A549 (cell line): ENCODE measurements at regions not wholly inside any gene's neighbourhood (a gene's known extent, or its start where the extent isn't known, plus 50 kb on each side); places are given as distances from the start of the nearest gene placed in this dataset.

Experiments used
- ATAC-seq, 2 experiments: fragments of 200-7000 bp in 1 of 2; fragments of >200 bp in 1 of 2; cut with Nextera tagmentation in 1 of 2; cut with Tn5 transposase in 1 of 2; 3 replicates each; pipeline versions ENCODE4 v1.8.0 to v1.9.1; 2018 to 2020; ENCODE audit warnings: mild to moderate bottlenecking in 1 of 2, moderate library complexity in 1 of 2
- CTCF ChIA-PET: fragments of 300-600 bp; sonication (Branson Sonifier 250); formaldehyde crosslinking; extraction: SDS; loops from one replicate; lab custom pipeline; 2021; ENCODE audit warnings: antibody characterized with exemption, inconsistent platforms; lab: Yijun Ruan, JAX
- POLR2A ChIA-PET: fragments of 350-600 bp; formaldehyde crosslinking; extraction: SDS; loops from one replicate; lab custom pipeline; 2021; ENCODE audit warnings: antibody characterized with exemption, inconsistent platforms; lab: Yijun Ruan, JAX
- DNase-seq, 2 experiments: peaks; one replicate each; pipeline versions ENCODE4 v3.0.0 to v3.0.0-alpha.2; 2011 to 2016; ENCODE audit warnings: low read depth in 1 of 2, low spot score in 1 of 2
- FAIRE-seq: peaks from 2 replicates; lab custom pipeline; 2011; peaks lifted over from hg19 to GRCh38; lab: Jason Lieb, UNC
- H3K27ac ChIP-seq, 2 experiments: fragments of >200 bp; sonication (Bioruptor Twin); formaldehyde crosslinking; 3 replicates each; pipeline ENCODE4 v1.5.1; 2016 to 2017
- H3K4me1 ChIP-seq: fragments of >200 bp; sonication (Bioruptor Twin); formaldehyde crosslinking; 3 replicates; pipeline ENCODE4 v1.6.1; 2016
- H3K4me2 ChIP-seq: fragments of >200 bp; sonication (Bioruptor Twin); formaldehyde crosslinking; 3 replicates; pipeline ENCODE4 v1.6.1; 2016
- H3K4me3 ChIP-seq: fragments of >200 bp; sonication (Bioruptor Twin); formaldehyde crosslinking; 3 replicates; pipeline ENCODE4 v1.5.1; 2016
- H3K9me3 ChIP-seq: fragments of >200 bp; sonication (Bioruptor Twin); formaldehyde crosslinking; 3 replicates; pipeline ENCODE4 v1.6.1; 2016
- ATOH8 ChIP-seq: fragments of 250-450 bp; sonication (Bioruptor Pico); IDR thresholded peaks from 2 replicates; pipeline ENCODE4 v1.5.0; 2020; ENCODE audit warnings: low read depth, mild to moderate bottlenecking, moderate library complexity
- BHLHE40 ChIP-seq: IDR thresholded peaks from 2 replicates; pipeline ENCODE4 v1.6.1; 2012; ENCODE audit warnings: low read depth, low read length, inconsistent platforms
- CEBPB ChIP-seq, 2 experiments: fragments of >200 bp in 1 of 2; sonication (Bioruptor Twin) in 1 of 2; formaldehyde crosslinking in 1 of 2; IDR thresholded peaks; 2 replicates each; pipeline ENCODE4 v1.6.1; 2012 to 2016
- CHD2 ChIP-seq: fragments of 150-350 bp; IDR thresholded peaks from 2 replicates; pipeline ENCODE4 v1.6.1; 2014; ENCODE audit warnings: low read length; ENCODE audit not compliant: partially characterized antibody
- ELK1 ChIP-seq: fragments of 150-350 bp; IDR thresholded peaks from 2 replicates; pipeline ENCODE4 v1.6.1; 2014; ENCODE audit warnings: low read depth, mild to moderate bottlenecking, low read length
- EP300 ChIP-seq, 2 experiments: fragments of >200 bp; sonication (Bioruptor Twin); formaldehyde crosslinking; IDR thresholded peaks; 2 replicates in 1 of 2; 3 replicates in 1 of 2; pipeline ENCODE4 v1.6.1; 2016 to 2017
- FOSB ChIP-seq: fragments of 250-450 bp; sonication (Bioruptor Pico); IDR thresholded peaks from 2 replicates; pipeline ENCODE4 v1.5.0; 2020; ENCODE audit warnings: mild to moderate bottlenecking, moderate library complexity
- FOXS1 ChIP-seq: fragments of 250-450 bp; sonication (Bioruptor Pico); IDR thresholded peaks from 2 replicates; pipeline ENCODE4 v1.5.0; 2020; ENCODE audit warnings: mild to moderate bottlenecking, moderate library complexity
- HDAC2 ChIP-seq: fragments of 200-600 bp; sonication (generic); IDR thresholded peaks from 2 replicates; pipeline ENCODE4 v1.6.1; 2016
- JUN ChIP-seq, 2 experiments: fragments of >200 bp; sonication (Bioruptor Twin); formaldehyde crosslinking; IDR thresholded peaks; 2 replicates in 1 of 2; 3 replicates in 1 of 2; pipeline ENCODE4 v1.6.1; 2016 to 2017
- KDM5A ChIP-seq: fragments of 200-600 bp; sonication (generic); IDR thresholded peaks from 2 replicates; pipeline ENCODE4 v1.6.1; 2016; ENCODE audit warnings: antibody characterized with exemption, mild to moderate bottlenecking
- MAFK ChIP-seq: fragments of 450-650 bp; IDR thresholded peaks from 2 replicates; pipeline ENCODE4 v1.6.1; 2014; ENCODE audit not compliant: partially characterized antibody
- MAZ ChIP-seq: fragments of 150-350 bp; IDR thresholded peaks from 2 replicates; pipeline ENCODE4 v1.6.1; 2014; ENCODE audit warnings: antibody characterized with exemption, low read depth, low read length, borderline replicate concordance
- MYC ChIP-seq: IDR thresholded peaks from 2 replicates; pipeline ENCODE4 v1.6.1; 2012; ENCODE audit warnings: mild to moderate bottlenecking, inconsistent platforms, low read length, improper control_type of control experiment, borderline replicate concordance
- NFE2L2 ChIP-seq: fragments of 150-350 bp; conservative IDR thresholded peaks from 2 replicates; pipeline ENCODE4 v1.6.1; 2014; ENCODE audit warnings: low read length
- NR3C1 ChIP-seq: fragments of >200 bp; sonication (Bioruptor Twin); formaldehyde crosslinking; IDR thresholded peaks from 3 replicates; pipeline ENCODE4 v1.6.1; 2017
- REST ChIP-seq: fragments of 200-600 bp; sonication (generic); IDR thresholded peaks from 2 replicates; pipeline ENCODE4 v1.6.1; 2016; ENCODE audit warnings: antibody characterized with exemption, mild to moderate bottlenecking, moderate library complexity
- RNF2 ChIP-seq: fragments of 200-600 bp; sonication (generic); IDR thresholded peaks from 2 replicates; pipeline ENCODE4 v1.6.1; 2016; ENCODE audit warnings: low read depth, mild to moderate bottlenecking, antibody characterized with exemption, moderate library complexity, borderline replicate concordance
- SMC3 ChIP-seq: fragments of >200 bp; sonication (Bioruptor Twin); formaldehyde crosslinking; IDR thresholded peaks from 3 replicates; pipeline ENCODE4 v1.6.1; 2018; ENCODE audit warnings: inconsistent platforms
- SREBF2 ChIP-seq: fragments of 450-650 bp; IDR thresholded peaks from 2 replicates; pipeline ENCODE4 v1.6.1; 2014; ENCODE audit warnings: mild to moderate bottlenecking, moderate library complexity
- TFCP2L1 ChIP-seq: fragments of 250-450 bp; sonication (Bioruptor Pico); IDR thresholded peaks from 2 replicates; pipeline ENCODE4 v1.5.0; 2021; ENCODE audit warnings: mild to moderate bottlenecking
- TP53 ChIP-seq: fragments of 250-450 bp; sonication (Bioruptor Pico); IDR thresholded peaks from 2 replicates; pipeline ENCODE4 v1.5.0; 2021; ENCODE audit warnings: mild to moderate bottlenecking, moderate library complexity
- ZSCAN20 ChIP-seq: fragments of 250-450 bp; sonication (Bioruptor Pico); IDR thresholded peaks from 2 replicates; pipeline ENCODE4 v1.8.0; 2022; ENCODE audit warnings: mild to moderate bottlenecking, moderate library complexity
- WGBS: methylation state at CpG from one replicate; pipeline ENCODE4 v1.1.6; 2017; ENCODE audit errors: missing lambda C conversion rate; 5-methylcytosine and 5-hydroxymethylcytosine counted together
- TF ChIP-seq, protein P1 (sequence below): IDR thresholded peaks from 2 replicates; pipeline ENCODE4 v1.6.1; 2012

GRCh38 chr6:14957355-14958059 is 288.4 kb upstream of the JARID2 start:
- CTCF ChIA-PET, result no interaction called here

GRCh38 chr6:14959324-14959885 is 286.5 kb upstream of the JARID2 start:
- CTCF ChIA-PET, result no interaction called here
- no peak for FAIRE-seq
- H3K4me1 ChIP-seq, result no peaks in the 10 kb centered on the region
- POLR2A ChIA-PET, result no interaction called here
- H3K27ac ChIP-seq, result no peak overlapping the region
- TF ChIP-seq HDAC2 (no peak), FOXS1 (CRISPR knock-in tag) (no peak), JUN (IDR thresholded peaks at IDR 0.05) (no peak), SREBF2 (no peak), MAFK (no peak), ATOH8 (CRISPR knock-in tag) (no peak), NR3C1 (no peak), EP300 (IDR thresholded peaks at IDR 0.05) (no peak)
- H3K9me3 ChIP-seq, result 0 out of 3 replicates have a peak, but pooled peaks cover 3% of the 10 kb centered on the region
- DNase-seq, result no peak
- no peak overlapping the region for H3K4me3 ChIP-seq
- ATAC-seq, result no peak
- H3K4me2 ChIP-seq, result no peak overlapping the region
- 71% methylated on average over 6 of the region's 6 CpGs for WGBS

More at GRCh38 chr6:14957355-14958059, 288.4 kb upstream of the JARID2 start:
- no peaks in the 10 kb centered on the region for H3K4me1 ChIP-seq
- no peak for TF ChIP-seq ZSCAN20 (CRISPR knock-in tag)
- TF ChIP-seq NFE2L2, result no peak
- TF ChIP-seq BHLHE40, result no peak
- TF ChIP-seq JUN (IDR thresholded peaks at IDR 0.05), result no peak
- no peak for TF ChIP-seq FOSB (CRISPR knock-in tag)
- TF ChIP-seq CHD2, result no peak
- TF ChIP-seq RNF2, result no peak
- TF ChIP-seq ELK1, result no peak
- no peak for TF ChIP-seq TFCP2L1 (CRISPR knock-in tag)
- no peak for TF ChIP-seq CEBPB (IDR thresholded peaks at IDR 0.05)
- TF ChIP-seq REST, result no peak
- TF ChIP-seq TP53, result no peak
- TF ChIP-seq MAZ, result no peak
- TF ChIP-seq, protein P1, sequence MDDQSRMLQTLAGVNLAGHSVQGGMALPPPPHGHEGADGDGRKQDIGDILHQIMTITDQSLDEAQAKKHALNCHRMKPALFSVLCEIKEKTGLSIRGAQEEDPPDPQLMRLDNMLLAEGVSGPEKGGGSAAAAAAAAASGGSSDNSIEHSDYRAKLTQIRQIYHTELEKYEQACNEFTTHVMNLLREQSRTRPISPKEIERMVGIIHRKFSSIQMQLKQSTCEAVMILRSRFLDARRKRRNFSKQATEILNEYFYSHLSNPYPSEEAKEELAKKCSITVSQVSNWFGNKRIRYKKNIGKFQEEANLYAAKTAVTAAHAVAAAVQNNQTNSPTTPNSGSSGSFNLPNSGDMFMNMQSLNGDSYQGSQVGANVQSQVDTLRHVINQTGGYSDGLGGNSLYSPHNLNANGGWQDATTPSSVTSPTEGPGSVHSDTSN, result no peak
- no peak for TF ChIP-seq KDM5A
- TF ChIP-seq SMC3, result no peak
- TF ChIP-seq NR3C1, result no peak
- TF ChIP-seq MYC, result no peak
- H3K27ac ChIP-seq, result no peak overlapping the region
- FAIRE-seq (no peak), ATAC-seq (no peak), DNase-seq (no peak)
- H3K4me2 ChIP-seq, result no peak overlapping the region
- 0 out of 3 replicates have a peak, but pooled peaks cover 3% of the 10 kb centered on the region for H3K9me3 ChIP-seq
- POLR2A ChIA-PET, result no interaction called here
- WGBS, result 77% methylated on average over 7 of the region's 7 CpGs
- no peak overlapping the region for H3K4me3 ChIP-seq
